ENCODE measurements at regions not wholly inside any gene's neighbourhood (a gene's known extent, or its start where the extent isn't known, plus 50 kb on each side); places are given as distances from the start of the nearest gene placed in this dataset.

DNA sequence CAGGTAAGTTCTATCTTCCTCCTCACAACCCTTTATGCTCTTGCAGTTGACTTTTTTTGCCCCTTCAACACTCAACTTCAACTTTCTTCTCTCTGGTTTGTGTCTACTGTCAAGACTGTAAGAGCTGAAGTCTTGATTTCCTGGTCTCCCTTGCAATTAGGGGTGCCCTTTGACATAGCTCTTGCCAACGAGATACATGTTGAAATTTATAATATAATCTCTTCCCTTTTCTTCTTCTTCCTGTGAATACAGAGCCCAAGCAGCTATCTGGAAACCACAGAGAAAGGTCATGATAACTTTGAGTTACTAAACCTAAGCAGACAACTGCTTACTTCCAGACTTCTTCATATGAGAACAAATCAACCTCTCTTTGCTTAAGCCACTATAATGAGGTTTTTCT lies 163.5 kb downstream of the MC4R start:
- no peaks in the 10 kb centered on the region for H3K9me3 ChIP-seq (replicated peaks; ENCODE audit: control insufficient read depth, insufficient read depth, low read depth, low read length)
- CTCF ChIA-PET (ENCODE audit: low intra/inter-chr PET ratio): no interaction called here
- H3K4me1 ChIP-seq (replicated peaks in 1 of 2; ENCODE audit: control insufficient read depth in 2 of 2, insufficient read depth in 2 of 2, low read length in 2 of 2): no peaks in the 10 kb centered on the region
- TF ChIP-seq, protein P1, sequence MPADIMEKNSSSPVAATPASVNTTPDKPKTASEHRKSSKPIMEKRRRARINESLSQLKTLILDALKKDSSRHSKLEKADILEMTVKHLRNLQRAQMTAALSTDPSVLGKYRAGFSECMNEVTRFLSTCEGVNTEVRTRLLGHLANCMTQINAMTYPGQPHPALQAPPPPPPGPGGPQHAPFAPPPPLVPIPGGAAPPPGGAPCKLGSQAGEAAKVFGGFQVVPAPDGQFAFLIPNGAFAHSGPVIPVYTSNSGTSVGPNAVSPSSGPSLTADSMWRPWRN (IDR thresholded peaks at IDR 0.05; ENCODE audit: low read depth): no peak
- TF ChIP-seq TAF1 (IDR thresholded peaks at IDR 0.05; ENCODE audit: control insufficient read depth, extremely low read depth, insufficient read depth, low read length, severe bottlenecking) (no peak), BACH1 (tag; IDR thresholded peaks at IDR 0.05) (no peak), FOXA3 (CRISPR knock-in tag; conservative IDR thresholded peaks at IDR 0.05 in 1 of 2, IDR thresholded peaks at IDR 0.05 in 1 of 2) (no peak), NFE2L1 (tag; IDR thresholded peaks at IDR 0.05; ENCODE audit: borderline replicate concordance, low read depth) (no peak), CBX5 (IDR thresholded peaks at IDR 0.05; ENCODE audit: borderline replicate concordance, low read depth) (no peak), CHD4 (IDR thresholded peaks at IDR 0.05; ENCODE audit: insufficient read depth, insufficient replicate concordance, low read depth, low read length, poor library complexity, severe bottlenecking) (no peak), ZNF518B (CRISPR knock-in tag; IDR thresholded peaks at IDR 0.05) (no peak), ZNF384 (IDR thresholded peaks at IDR 0.05; ENCODE audit: low read depth, low read length) (no peak), DLX4 (CRISPR knock-in tag; IDR thresholded peaks at IDR 0.05) (no peak), ZBTB5 (IDR thresholded peaks at IDR 0.05) (no peak)
- TF ChIP-seq, protein P2, sequence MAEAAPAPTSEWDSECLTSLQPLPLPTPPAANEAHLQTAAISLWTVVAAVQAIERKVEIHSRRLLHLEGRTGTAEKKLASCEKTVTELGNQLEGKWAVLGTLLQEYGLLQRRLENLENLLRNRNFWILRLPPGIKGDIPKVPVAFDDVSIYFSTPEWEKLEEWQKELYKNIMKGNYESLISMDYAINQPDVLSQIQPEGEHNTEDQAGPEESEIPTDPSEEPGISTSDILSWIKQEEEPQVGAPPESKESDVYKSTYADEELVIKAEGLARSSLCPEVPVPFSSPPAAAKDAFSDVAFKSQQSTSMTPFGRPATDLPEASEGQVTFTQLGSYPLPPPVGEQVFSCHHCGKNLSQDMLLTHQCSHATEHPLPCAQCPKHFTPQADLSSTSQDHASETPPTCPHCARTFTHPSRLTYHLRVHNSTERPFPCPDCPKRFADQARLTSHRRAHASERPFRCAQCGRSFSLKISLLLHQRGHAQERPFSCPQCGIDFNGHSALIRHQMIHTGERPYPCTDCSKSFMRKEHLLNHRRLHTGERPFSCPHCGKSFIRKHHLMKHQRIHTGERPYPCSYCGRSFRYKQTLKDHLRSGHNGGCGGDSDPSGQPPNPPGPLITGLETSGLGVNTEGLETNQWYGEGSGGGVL (CRISPR knock-in tag; IDR thresholded peaks at IDR 0.05): no peak

More for the DNA sequence above, 163.5 kb downstream of the MC4R start:
- no peak overlapping the region for H3K9ac ChIP-seq (ENCODE audit: insufficient read depth in 1 of 2, low read depth in 2 of 2, low read length in 2 of 2)
- H2AFZ ChIP-seq (ENCODE audit: low read depth, low read length): no peak overlapping the region
- H3K4me2 ChIP-seq (ENCODE audit: insufficient read depth, low read length): no peak overlapping the region
- DNase-seq (ENCODE audit: extremely low read depth in 1 of 4, low spot score in 3 of 4) (no peak), ATAC-seq (no peak), FAIRE-seq (no peak)
- BruUV-seq (replicated peaks): no TSS peak
- POLR2A ChIA-PET: no interaction called here
- no peaks in the 10 kb centered on the region for H3K79me2 ChIP-seq (ENCODE audit: control insufficient read depth, insufficient read depth, low read length)
- 0% methylated on average over 1 of the region's 1 CpG for WGBS (ENCODE audit: insufficient coverage, low coverage, missing lambda C conversion rate)
- no peak overlapping the region for H3K4me3 ChIP-seq
- no peaks in the 10 kb centered on the region for H4K20me1 ChIP-seq (replicated peaks; ENCODE audit: control insufficient read depth, insufficient read depth, low read length)
- H3K27me3 ChIP-seq (ENCODE audit: control insufficient read depth in 2 of 2, insufficient read depth in 2 of 2, low read length in 2 of 2): no peaks in the 10 kb centered on the region
- no peaks in the 10 kb centered on the region for H3K36me3 ChIP-seq (ENCODE audit: control insufficient read depth, insufficient read depth, low read length)
- in situ Hi-C loops (cut with MboI) (no loop called here), intact Hi-C loops (cut with micrococcal nuclease) (no loop called here)
- no peak overlapping the region for H3K27ac ChIP-seq (ENCODE audit: extremely low read depth, low read depth, low read length)
- no peaks in the 10 kb centered on the region for H3K9me1 ChIP-seq (ENCODE audit: control insufficient read depth, insufficient read depth, low read length)

All from K562 (cell line).